Caco-2 (cell line): ENCODE measurements at regions not wholly inside any gene's neighbourhood (a gene's known extent, or its start where the extent isn't known, plus 50 kb on each side); places are given as distances from the start of the nearest gene placed in this dataset.

Experiments used
- BruUV-seq: library from RNA; stranded (reverse); fragments of 400-500 nt; replicated peaks from 2 replicates; lab custom pipeline; 2021; lab: Mats Ljungman, UMichigan
- CTCF ChIA-PET: fragments of 300-600 bp; sonication (Branson Sonifier 250); formaldehyde crosslinking; loops from one replicate; lab custom pipeline; 2022; ENCODE audit warnings: antibody characterized with exemption; lab: Charles Lee
- POLR2A ChIA-PET: fragments of 300-600 bp; sonication (Branson Sonifier 250); formaldehyde crosslinking; loops from one replicate; lab custom pipeline; 2022; ENCODE audit warnings: antibody characterized with exemption; lab: Charles Lee
- DNase-seq, 2 experiments: peaks; one replicate each; pipeline versions ENCODE4 v3.0.0 to v3.0.0-alpha.2; 2020 to 2022
- H3K27me3 ChIP-seq: replicated peaks from 2 replicates; pipeline ENCODE4 v1.6.0; 2011; ENCODE audit warnings: low read length; ENCODE audit not compliant: control insufficient read depth, insufficient read depth
- H3K36me3 ChIP-seq: 2 replicates; pipeline ENCODE4 v1.5.1; 2011; ENCODE audit warnings: low read length; ENCODE audit not compliant: control insufficient read depth, insufficient read depth
- H3K4me1 ChIP-seq: fragments of 250-450 bp; sonication (Bioruptor Pico); 2 replicates; pipeline ENCODE4 v1.5.1; 2020; ENCODE audit warnings: mild to moderate bottlenecking
- H3K4me3 ChIP-seq: 2 replicates; pipeline ENCODE4 v1.5.1; 2011; ENCODE audit warnings: low read depth, mild to moderate bottlenecking, control low read depth, low read length
- H3K9me3 ChIP-seq: fragments of 250-450 bp; sonication (Bioruptor Pico); 2 replicates; pipeline ENCODE4 v1.5.1; 2020; ENCODE audit warnings: mild to moderate bottlenecking, moderate library complexity
- H3K27ac Mint-ChIP-seq: one replicate; pipeline ENCODE4 v1.8.0; 2022; ENCODE audit warnings: mixed read lengths; ENCODE audit not compliant: unreplicated experiment
- H3K27me3 Mint-ChIP-seq: one replicate; pipeline ENCODE4 v1.8.0; 2022; ENCODE audit warnings: mixed read lengths; ENCODE audit not compliant: insufficient read depth, unreplicated experiment
- H3K36me3 Mint-ChIP-seq: one replicate; pipeline ENCODE4 v1.8.0; 2022; ENCODE audit warnings: mild to moderate bottlenecking, mixed read lengths; ENCODE audit not compliant: insufficient read depth, unreplicated experiment
- H3K4me1 Mint-ChIP-seq: one replicate; pipeline ENCODE4 v1.8.0; 2022; ENCODE audit warnings: low read depth, mixed read lengths; ENCODE audit not compliant: unreplicated experiment
- H3K4me3 Mint-ChIP-seq: one replicate; pipeline ENCODE4 v1.8.0; 2022; ENCODE audit warnings: mild to moderate bottlenecking, moderate library complexity, mixed read lengths; ENCODE audit not compliant: unreplicated experiment
- H3K9me3 Mint-ChIP-seq: one replicate; pipeline ENCODE4 v1.8.0; 2022; ENCODE audit warnings: mixed read lengths; ENCODE audit not compliant: unreplicated experiment
- intact Hi-C: fragments of 100-400 bp; cut with micrococcal nuclease; formaldehyde crosslinking; loops from one replicate; pipeline ENCODE4 v1.10.0; 2022; ENCODE audit not compliant: unreplicated experiment
- TF ChIP-seq, protein P1 (sequence below), 2 experiments: fragments of 200-600 bp in 1 of 2; IDR thresholded peaks; 1 replicate in 1 of 2; 2 replicates in 1 of 2; pipeline versions ENCODE4 v1.5.1 to v1.8.0; 2011 to 2022; ENCODE audit warnings: antibody characterized with exemption in 1 of 2, control low read depth in 1 of 2, inconsistent platforms in 1 of 2, low read depth in 1 of 2, low read length in 1 of 2, mild to moderate bottlenecking in 1 of 2, moderate library complexity in 1 of 2; ENCODE audit not compliant: insufficient read depth in 1 of 2, severe bottlenecking in 1 of 2, unreplicated experiment in 1 of 2

DNA sequence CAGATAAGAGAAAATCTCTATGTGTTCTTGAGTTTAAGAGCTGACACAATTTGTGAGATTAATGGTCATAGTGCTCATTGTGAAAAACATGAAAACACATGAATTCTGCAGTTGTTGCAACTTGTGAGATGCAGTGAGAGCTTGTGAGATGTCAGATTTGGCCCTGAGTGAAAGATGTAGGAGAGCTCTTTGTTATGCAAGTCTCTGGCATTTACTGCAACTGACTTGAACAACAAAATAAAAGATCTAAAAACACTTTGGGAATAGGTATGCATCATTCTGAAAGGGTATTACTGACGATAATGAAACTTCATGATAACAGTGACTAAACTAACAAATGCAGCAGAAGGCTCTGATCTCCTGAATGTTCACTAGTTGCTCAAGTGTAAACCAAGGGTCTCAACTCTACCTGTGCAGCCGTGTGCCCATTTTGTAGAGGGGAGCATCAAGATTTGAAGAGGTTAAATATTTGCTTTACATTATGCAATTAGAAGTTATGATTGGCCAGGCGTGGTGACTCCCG lies 50.8 kb upstream of the SMIM36 start:
- POLR2A ChIA-PET, result interaction anchor here (0.6 kb wide), 1 partner anchor 20 kb away, joined by 6 read pairs; no protein-coding TSS in a partner anchor
- H3K4me1 Mint-ChIP-seq, result no peaks in the 10 kb centered on the region
- H3K36me3 Mint-ChIP-seq, result no peaks in the 10 kb centered on the region
- H3K36me3 ChIP-seq, result no peaks in the 10 kb centered on the region
- DNase-seq, result no peak
- H3K4me1 ChIP-seq, result no peaks in the 10 kb centered on the region
- no TSS peak for BruUV-seq
- H3K9me3 ChIP-seq, result no peaks in the 10 kb centered on the region
- H3K27me3 ChIP-seq, result peaks cover 2% of the 10 kb centered on the region; the same call in 1 of the 2 replicates
- CTCF ChIA-PET, result no interaction called here
- no peak overlapping the region for H3K27ac Mint-ChIP-seq
- H3K9me3 Mint-ChIP-seq, result no peaks in the 10 kb centered on the region
- TF ChIP-seq, protein P1, sequence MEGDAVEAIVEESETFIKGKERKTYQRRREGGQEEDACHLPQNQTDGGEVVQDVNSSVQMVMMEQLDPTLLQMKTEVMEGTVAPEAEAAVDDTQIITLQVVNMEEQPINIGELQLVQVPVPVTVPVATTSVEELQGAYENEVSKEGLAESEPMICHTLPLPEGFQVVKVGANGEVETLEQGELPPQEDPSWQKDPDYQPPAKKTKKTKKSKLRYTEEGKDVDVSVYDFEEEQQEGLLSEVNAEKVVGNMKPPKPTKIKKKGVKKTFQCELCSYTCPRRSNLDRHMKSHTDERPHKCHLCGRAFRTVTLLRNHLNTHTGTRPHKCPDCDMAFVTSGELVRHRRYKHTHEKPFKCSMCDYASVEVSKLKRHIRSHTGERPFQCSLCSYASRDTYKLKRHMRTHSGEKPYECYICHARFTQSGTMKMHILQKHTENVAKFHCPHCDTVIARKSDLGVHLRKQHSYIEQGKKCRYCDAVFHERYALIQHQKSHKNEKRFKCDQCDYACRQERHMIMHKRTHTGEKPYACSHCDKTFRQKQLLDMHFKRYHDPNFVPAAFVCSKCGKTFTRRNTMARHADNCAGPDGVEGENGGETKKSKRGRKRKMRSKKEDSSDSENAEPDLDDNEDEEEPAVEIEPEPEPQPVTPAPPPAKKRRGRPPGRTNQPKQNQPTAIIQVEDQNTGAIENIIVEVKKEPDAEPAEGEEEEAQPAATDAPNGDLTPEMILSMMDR (IDR thresholded peaks at IDR 0.05; ENCODE audit: insufficient read depth in 1 of 2, low read depth in 1 of 2, low read length in 1 of 2, severe bottlenecking in 1 of 2, unreplicated experiment in 1 of 2), result no peak
- no peak overlapping the region for H3K4me3 ChIP-seq
- intact Hi-C loops, result no loop called here
- no peak overlapping the region for H3K4me3 Mint-ChIP-seq
- H3K27me3 Mint-ChIP-seq, result peaks cover 32% of the 10 kb centered on the region

DNA sequence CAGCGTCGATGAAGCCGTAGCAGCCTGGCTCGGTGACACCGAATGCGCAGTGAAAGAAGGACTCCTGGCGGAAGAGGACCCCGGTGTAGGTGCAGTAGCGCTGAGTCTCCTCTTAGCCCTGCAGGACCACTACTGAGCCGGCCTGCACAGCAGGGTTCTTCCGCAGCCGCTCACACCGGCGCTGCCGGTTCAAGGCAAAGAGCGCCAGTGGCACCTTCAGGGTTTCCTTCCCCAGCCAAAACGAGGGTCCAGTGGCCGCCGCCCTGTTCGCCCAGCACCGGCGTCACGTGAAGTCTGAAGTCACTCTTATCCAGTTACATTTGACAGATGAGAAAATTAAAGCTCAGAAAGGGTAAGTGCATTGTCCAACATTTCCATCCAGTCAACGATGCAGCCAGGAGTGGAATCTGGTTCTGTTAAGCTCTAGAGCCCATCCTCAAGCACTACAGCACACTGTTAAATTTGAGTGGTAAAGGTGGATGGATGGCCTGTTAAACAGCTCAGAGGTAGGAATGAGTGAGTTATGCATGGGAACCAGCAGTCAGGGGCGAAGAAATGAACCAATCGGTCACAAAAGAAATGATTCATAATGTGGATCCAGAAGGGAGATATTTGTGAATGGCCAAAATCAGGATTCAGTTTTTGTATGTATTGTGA lies 50.2 kb upstream of the SMIM36 start:
- BruUV-seq, result no TSS peak
- Histone ChIP-seq H3K4me1 (no peaks in the 10 kb centered on the region), H3K9me3 (no peaks in the 10 kb centered on the region), H3K36me3 (no peaks in the 10 kb centered on the region), H3K4me3 (no peak overlapping the region), H3K27me3 (peaks cover 2% of the 10 kb centered on the region; the same call in 1 of the 2 replicates)
- CTCF ChIA-PET, result no interaction called here
- Mint-ChIP-seq H3K27me3 (peaks cover 27% of the 10 kb centered on the region), H3K9me3 (no peaks in the 10 kb centered on the region), H3K4me3 (no peak overlapping the region), H3K4me1 (no peaks in the 10 kb centered on the region), H3K27ac (no peak overlapping the region), H3K36me3 (no peaks in the 10 kb centered on the region)
- POLR2A ChIA-PET, result interaction anchor here (0.6 kb wide), 1 partner anchor 19 kb away, joined by 6 read pairs; no protein-coding TSS in a partner anchor
- intact Hi-C loops, result no loop called here
- no peak for DNase-seq
- TF ChIP-seq, protein P1 (IDR thresholded peaks at IDR 0.05; ENCODE audit: insufficient read depth in 1 of 2, low read depth in 1 of 2, low read length in 1 of 2, severe bottlenecking in 1 of 2, unreplicated experiment in 1 of 2), result no peak
